NCI-H1930 (cell line): ENCODE measurements at regions not wholly inside any gene's neighbourhood (a gene's known extent, or its start where the extent isn't known, plus 50 kb on each side); places are given as distances from the start of the nearest gene placed in this dataset.
"Not testable (repeated sequence)": the region's sequence is repeated elsewhere in the genome, so short reads cannot be mapped to it uniquely, and the experiment has no call there.

Experiments used
- DNase-seq, 2 experiments: peaks; one replicate each; lab custom pipeline; 2025; lab: John Stamatoyannopoulos, UW

- no peak for DNase-seq
Observed at GRCh38 chr16:59405802-59406201, 671.7 kb upstream of the GOT2 start.

- no peak for DNase-seq
Observed at GRCh38 chr16:59404509-59404908, 670.4 kb upstream of the GOT2 start.

- DNase-seq, result no peak
Observed at GRCh38 chr16:59400830-59401229, 666.7 kb upstream of the GOT2 start.

- no peak for DNase-seq
Observed at GRCh38 chr16:59397638-59398037, 663.5 kb upstream of the GOT2 start.

GRCh38 chr16:59394526-59394925 lies 660.4 kb upstream of the GOT2 start:
- DNase-seq, result no peak

- no peak for DNase-seq
Observed at GRCh38 chr16:59392911-59393310, 658.8 kb upstream of the GOT2 start.

- DNase-seq, result no peak
Observed at GRCh38 chr16:59391617-59392364, 657.7 kb upstream of the GOT2 start.

GRCh38 chr16:59385959-59386358 lies 651.8 kb upstream of the GOT2 start:
- DNase-seq, result no peak

- DNase-seq, result no peak
Observed at GRCh38 chr16:59385491-59385890, 651.4 kb upstream of the GOT2 start.

GRCh38 chr16:59373632-59374031 lies 639.5 kb upstream of the GOT2 start:
- no peak for DNase-seq

- DNase-seq, result no peak
Observed at GRCh38 chr16:59370717-59371116, 636.6 kb upstream of the GOT2 start.

- no peak for DNase-seq
Observed at GRCh38 chr16:59369523-59369922, 635.4 kb upstream of the GOT2 start.

- DNase-seq, result no peak
Observed at GRCh38 chr16:59368586-59368985, 634.5 kb upstream of the GOT2 start.

GRCh38 chr16:59356709-59357108 lies 622.6 kb upstream of the GOT2 start:
- DNase-seq, result no peak

GRCh38 chr16:59356144-59356543 lies 622.0 kb upstream of the GOT2 start:
- DNase-seq, result no peak

GRCh38 chr16:59355704-59356103 lies 621.6 kb upstream of the GOT2 start:
- no peak for DNase-seq

GRCh38 chr16:59351305-59351903 lies 617.3 kb upstream of the GOT2 start:
- DNase-seq, result no peak

GRCh38 chr16:59350670-59351069 lies 616.6 kb upstream of the GOT2 start:
- no peak for DNase-seq

- no peak for DNase-seq
Observed at GRCh38 chr16:59342669-59343068, 608.6 kb upstream of the GOT2 start.

GRCh38 chr16:59341368-59341767 lies 607.3 kb upstream of the GOT2 start:
- DNase-seq, result no peak

- no peak for DNase-seq
Observed at GRCh38 chr16:59339871-59340270, 605.8 kb upstream of the GOT2 start.

- no peak for DNase-seq
Observed at GRCh38 chr16:59336136-59336695, 602.1 kb upstream of the GOT2 start.

GRCh38 chr16:59331708-59332107 lies 597.6 kb upstream of the GOT2 start:
- DNase-seq, result not testable (repeated sequence)
